B cell (primary cell): ENCODE measurements at regions not wholly inside any gene's neighbourhood (a gene's known extent, or its start where the extent isn't known, plus 50 kb on each side); places are given as distances from the start of the nearest gene placed in this dataset.

Experiments
- CTCF ChIP-seq: fragments of 200-600 bp; IDR thresholded peaks from one replicate; pipeline ENCODE4 v1.8.0; 2022; ENCODE audit warnings: antibody characterized with exemption, mild to moderate bottlenecking
- EZH2 ChIP-seq: IDR thresholded peaks from 2 replicates; pipeline ENCODE4 v1.6.1; 2012; ENCODE audit warnings: borderline replicate concordance, low read depth, mild to moderate bottlenecking, moderate library complexity, low read length; ENCODE audit not compliant: insufficient read depth, poor library complexity, severe bottlenecking

GRCh38 chr4:133714211-133714610 is 487.4 kb downstream of the PABPC4L start:
- TF ChIP-seq CTCF (no peak), EZH2 (no peak)
